ENCODE measurements at regions not wholly inside any gene's neighbourhood (a gene's known extent, or its start where the extent isn't known, plus 50 kb on each side); places are given as distances from the start of the nearest gene placed in this dataset.
"Not testable (repeated sequence)": the region's sequence is repeated elsewhere in the genome, so short reads cannot be mapped to it uniquely, and the experiment has no call there.

GRCh38 chr1:67908250-67908936 is 75.1 kb upstream of the GNG12 start:
- no peak for DNase-seq (ENCODE audit: insufficient read length, low spot score)
- FAIRE-seq = no peak

- FAIRE-seq; DNase-seq (ENCODE audit: insufficient read length, low spot score): not testable (repeated sequence)
Measured at GRCh38 chr1:67907467-67907866, 74.2 kb upstream of the GNG12 start.

- not testable (repeated sequence) for DNase-seq (ENCODE audit: insufficient read length, low spot score)
Measured at GRCh38 chr1:67906015-67906414, 72.7 kb upstream of the GNG12 start.

DNA sequence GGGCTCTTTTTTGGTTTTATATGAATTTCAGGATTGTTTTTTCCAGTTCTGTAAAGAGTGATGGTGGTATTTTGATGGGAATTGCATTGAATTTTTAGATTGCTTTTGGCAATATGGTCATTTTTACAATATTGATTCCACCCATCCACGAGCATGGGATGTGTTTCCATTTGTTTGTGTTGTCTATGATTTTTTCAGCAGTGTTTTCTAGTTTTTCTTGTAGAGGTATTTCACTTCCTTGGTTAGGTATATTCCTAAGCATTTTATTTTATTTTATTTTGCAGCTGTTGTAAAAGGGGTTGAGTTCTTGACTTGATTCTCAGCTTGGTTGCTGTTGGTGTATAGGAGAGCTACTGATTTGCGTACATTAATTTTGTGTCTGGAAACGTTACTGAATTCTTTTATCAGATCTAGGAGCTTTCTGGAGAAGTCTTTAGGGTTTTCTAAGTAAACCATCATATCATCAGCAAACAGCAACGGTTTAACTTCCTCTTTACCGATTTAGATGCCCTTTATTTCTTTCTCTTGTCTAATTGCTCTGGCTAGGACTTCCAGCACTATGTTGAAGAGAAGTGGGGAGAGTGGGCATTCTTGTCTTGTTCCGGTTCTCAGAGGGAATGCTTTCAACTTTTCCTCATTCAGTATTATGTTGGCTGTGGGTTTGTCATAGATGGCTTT is 69.4 kb upstream of the GNG12 start:
- not testable (repeated sequence) for FAIRE-seq; DNase-seq (ENCODE audit: insufficient read length, low spot score)

More at GRCh38 chr1:67906015-67906414, 72.7 kb upstream of the GNG12 start:
- not testable (repeated sequence) for FAIRE-seq

- no peak for FAIRE-seq
- no peak for DNase-seq (ENCODE audit: insufficient read length, low spot score)
Measured at GRCh38 chr1:67898033-67898726, 64.9 kb upstream of the GNG12 start.

GRCh38 chr1:67897270-67897949 is 64.1 kb upstream of the GNG12 start:
- FAIRE-seq (no peak), DNase-seq (ENCODE audit: insufficient read length, low spot score) (no peak)

- DNase-seq (ENCODE audit: insufficient read length, low spot score) (no peak), FAIRE-seq (no peak)
Measured at GRCh38 chr1:67896826-67897225, 63.6 kb upstream of the GNG12 start.

DNA sequence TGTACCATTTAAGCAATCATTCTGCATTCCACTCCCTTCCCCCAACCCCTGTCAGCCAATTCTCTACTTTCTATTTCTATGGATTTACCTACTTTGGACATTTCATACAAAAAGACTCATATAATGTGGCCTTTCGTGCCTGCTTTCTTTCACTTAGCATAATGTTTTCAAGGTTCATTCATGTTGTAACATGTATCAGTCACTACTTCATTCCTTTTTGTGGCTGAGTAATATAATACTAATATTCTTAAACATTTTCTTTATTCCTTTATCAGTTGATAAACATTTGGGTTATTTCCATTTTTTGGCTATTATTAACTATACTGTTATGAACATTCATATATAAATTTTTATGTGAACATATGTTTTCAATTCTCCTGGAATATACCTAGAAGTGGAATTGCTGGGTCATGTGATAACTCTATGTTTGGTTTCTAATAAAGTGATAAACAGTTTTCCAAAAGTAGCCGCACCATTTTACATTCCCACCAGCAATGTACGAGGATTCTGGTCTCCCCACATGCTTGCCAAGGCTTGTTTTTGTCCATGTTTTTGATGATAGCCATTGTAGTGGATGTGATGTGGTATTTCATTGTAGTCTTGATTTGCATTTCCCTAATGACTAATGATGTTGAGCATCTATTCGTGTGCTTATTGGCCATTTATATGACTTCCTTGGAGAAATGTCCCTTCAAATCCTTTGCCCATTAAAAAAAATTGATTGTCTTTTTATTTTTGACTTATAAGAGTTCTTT is 61.9 kb upstream of the GNG12 start:
- no peak for FAIRE-seq
- no peak for DNase-seq (ENCODE audit: insufficient read length, low spot score)

GRCh38 chr1:67893126-67893495 is 59.8 kb upstream of the GNG12 start:
- FAIRE-seq (no peak), DNase-seq (ENCODE audit: insufficient read length, low spot score) (no peak)

DNA sequence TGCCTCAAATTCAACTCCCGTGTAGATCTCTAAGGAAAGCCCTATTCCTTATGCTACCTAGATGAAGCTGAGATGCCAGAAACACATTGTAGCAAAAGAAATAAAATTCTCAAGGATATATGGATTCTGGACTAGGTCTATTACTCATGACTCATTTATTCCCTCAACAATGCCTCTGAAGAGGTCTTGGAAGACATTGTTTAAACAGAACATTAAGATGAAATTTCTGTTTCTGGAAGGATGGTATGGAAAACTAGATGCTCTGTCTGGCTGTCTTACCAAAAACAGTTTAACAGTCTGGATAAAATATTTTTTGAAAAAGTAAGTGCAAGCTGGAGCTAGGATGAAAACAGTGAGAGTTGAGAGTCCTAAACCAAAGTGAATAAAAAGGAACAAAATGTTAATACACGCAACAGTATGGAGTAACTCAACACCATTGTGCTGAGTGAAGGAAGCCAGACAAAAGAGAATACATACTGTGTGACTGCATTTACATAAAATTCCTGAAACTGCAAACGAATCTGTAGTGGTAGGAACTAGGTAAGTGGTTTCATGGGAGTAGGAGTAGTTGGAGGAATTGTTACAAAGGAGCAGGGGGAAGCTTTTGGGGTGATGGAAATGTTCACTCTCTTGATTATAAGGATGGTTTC is 59.3 kb upstream of the GNG12 start:
- FAIRE-seq (no peak), DNase-seq (ENCODE audit: insufficient read length, low spot score) (no peak)

DNA sequence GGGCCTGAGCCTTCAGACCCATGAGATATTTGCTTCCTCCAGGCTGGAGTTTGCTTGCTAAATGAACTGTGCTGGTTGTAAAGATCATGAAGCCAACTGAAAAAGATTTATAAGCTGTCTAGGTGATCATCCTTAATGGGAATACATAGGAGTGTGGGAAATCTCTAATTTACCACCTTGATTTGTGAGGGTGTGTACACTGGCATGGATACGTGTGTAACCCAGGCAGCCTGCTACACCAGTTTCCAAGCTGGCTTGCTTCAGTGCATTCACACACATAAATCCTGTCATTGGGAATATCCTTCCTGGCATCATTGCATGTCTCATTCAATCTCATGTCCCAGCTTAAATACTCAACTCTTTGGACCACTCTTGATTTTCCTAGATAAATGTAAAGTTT is 57.6 kb upstream of the GNG12 start:
- DNase-seq (ENCODE audit: insufficient read length, low spot score) (no peak), FAIRE-seq (peak; percentile 31)

- DNase-seq (ENCODE audit: insufficient read length, low spot score) = peak; percentile 64
- peak; percentile 4 for FAIRE-seq
Measured at GRCh38 chr1:67889953-67890567, 56.8 kb upstream of the GNG12 start.

DNA sequence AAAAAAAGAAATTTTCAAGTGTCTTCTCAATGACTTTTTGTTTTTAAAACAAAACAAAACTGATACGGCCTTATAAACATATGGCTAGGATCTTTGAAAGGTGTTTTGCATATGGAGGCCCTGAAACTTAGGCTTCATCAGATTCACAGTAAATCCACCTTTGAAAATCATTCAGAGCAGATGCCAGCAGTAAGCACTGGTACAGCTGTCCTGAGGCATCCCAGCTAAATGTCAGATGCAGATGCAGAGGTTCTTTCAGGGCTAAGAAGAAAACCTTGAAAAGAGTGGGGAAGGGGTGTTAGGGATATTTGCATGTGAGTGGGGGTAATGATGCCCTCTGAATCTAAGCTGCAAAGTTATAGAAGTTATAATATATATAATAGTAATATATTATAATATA is 56.2 kb upstream of the GNG12 start:
- DNase-seq (ENCODE audit: insufficient read length, low spot score) (no peak), FAIRE-seq (no peak)

- FAIRE-seq = no peak
Measured at GRCh38 chr1:67888216-67889106, 55.2 kb upstream of the GNG12 start.

GRCh38 chr1:67887146-67887545 is 53.9 kb upstream of the GNG12 start:
- FAIRE-seq (no peak), DNase-seq (ENCODE audit: insufficient read length, low spot score) (no peak)

More at GRCh38 chr1:67888216-67889106, 55.2 kb upstream of the GNG12 start:
- no peak for DNase-seq (ENCODE audit: insufficient read length, low spot score)

DNA sequence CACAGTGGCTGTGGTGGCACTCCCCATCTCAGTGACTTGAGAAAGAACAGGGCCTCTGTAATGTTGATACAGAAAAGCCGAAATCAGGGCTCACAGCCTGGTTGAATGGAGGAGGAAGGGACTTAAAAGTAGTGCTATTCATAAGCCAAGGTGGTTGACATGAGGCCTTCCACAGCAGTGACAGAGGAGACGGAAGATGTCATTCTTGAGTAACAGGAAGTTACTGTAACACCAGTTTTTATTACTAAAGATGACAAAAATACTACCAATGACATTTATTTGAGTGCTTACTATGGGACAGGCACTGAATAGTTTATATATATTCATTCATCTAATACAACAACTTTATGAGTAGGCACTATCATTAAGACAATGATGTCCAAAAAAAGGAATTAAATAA is 52.8 kb upstream of the GNG12 start:
- FAIRE-seq (no peak), DNase-seq (ENCODE audit: insufficient read length, low spot score) (no peak)

DNA sequence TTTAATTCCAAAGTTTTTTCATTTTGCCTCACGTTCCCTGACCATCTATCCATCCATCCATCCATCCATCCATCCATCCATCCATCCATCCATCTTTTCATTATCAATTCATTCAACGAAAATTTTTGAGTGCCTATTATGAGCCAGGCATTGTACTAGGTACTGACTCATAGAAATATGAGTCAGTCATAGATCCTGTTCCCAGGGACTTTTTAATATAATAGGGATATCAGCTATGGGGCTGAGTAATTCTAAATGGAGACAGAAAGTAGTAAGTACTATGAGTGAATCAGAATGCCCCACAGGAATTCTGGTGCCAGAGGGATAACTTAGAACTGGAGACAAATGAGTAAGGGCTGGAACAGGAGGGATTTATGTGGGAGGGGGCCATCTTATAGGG is 49.8 kb upstream of the GNG12 start:
- FAIRE-seq (no peak), DNase-seq (ENCODE audit: insufficient read length, low spot score) (peak; percentile 25)

Data from HTR-8/SVneo (cell line).